MM.1S (cell line): ENCODE measurements at regions not wholly inside any gene's neighbourhood (a gene's known extent, or its start where the extent isn't known, plus 50 kb on each side); places are given as distances from the start of the nearest gene placed in this dataset.

Source experiments
- EZH2 ChIP-seq: fragments of 300-600 bp; sonication (generic); optimal IDR thresholded peaks from 2 replicates; pipeline ENCODE3; 2017; ENCODE audit warnings: low read depth, mild to moderate bottlenecking, antibody characterized with exemption, low read length, mixed read lengths
- TF ChIP-seq, protein P1 (sequence below): fragments of 300-600 bp; sonication (generic); IDR thresholded peaks from 2 replicates; pipeline ENCODE4 v1.5.1; 2016; ENCODE audit warnings: antibody characterized with exemption, low read length, mixed read lengths

DNA sequence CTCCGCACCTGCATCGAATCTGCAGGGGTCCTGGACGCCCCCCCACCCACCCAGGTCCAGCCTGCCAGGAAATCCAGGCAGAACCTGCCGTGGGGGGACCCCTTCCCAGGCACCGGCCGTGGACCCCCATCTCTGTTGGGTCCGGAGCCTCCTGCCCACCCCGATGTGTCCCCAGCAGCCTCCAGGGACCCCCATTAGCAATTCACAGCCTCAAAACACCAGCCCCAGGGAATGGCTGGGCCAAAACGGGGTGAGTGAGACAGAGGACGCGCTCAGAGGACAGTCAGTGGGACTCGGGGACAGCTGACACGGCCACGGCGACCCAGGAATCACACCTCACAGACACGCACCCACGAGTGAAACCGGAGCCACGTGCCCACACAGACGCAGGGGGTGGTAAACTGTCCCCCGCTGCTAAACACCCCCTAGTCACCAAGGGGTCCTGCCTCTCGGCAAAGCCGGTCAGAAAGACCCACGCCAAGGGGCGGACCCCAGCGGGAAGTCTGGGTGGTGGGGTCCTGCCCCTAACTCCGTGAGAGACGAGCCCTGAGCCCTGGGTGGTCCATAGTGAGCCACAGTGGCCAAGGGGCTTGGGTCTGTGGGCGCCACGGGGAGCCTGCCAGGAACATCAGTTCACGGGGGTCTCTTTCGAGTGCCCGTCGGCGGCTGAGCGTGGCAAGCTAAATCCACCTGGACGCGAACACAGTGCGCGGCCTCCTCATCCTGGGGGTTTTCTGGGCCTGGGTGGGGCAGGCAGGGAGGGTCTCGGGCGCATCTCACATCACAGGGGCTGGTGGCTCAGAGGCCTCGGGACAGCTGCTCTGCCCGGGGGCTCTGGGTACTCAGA is 126.5 kb upstream of the NKX1-1 start:
- TF ChIP-seq, protein P1, sequence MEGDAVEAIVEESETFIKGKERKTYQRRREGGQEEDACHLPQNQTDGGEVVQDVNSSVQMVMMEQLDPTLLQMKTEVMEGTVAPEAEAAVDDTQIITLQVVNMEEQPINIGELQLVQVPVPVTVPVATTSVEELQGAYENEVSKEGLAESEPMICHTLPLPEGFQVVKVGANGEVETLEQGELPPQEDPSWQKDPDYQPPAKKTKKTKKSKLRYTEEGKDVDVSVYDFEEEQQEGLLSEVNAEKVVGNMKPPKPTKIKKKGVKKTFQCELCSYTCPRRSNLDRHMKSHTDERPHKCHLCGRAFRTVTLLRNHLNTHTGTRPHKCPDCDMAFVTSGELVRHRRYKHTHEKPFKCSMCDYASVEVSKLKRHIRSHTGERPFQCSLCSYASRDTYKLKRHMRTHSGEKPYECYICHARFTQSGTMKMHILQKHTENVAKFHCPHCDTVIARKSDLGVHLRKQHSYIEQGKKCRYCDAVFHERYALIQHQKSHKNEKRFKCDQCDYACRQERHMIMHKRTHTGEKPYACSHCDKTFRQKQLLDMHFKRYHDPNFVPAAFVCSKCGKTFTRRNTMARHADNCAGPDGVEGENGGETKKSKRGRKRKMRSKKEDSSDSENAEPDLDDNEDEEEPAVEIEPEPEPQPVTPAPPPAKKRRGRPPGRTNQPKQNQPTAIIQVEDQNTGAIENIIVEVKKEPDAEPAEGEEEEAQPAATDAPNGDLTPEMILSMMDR, result no peak
- no peak for TF ChIP-seq EZH2
